ENCODE measurements at regions not wholly inside any gene's neighbourhood (a gene's known extent, or its start where the extent isn't known, plus 50 kb on each side); places are given as distances from the start of the nearest gene placed in this dataset.

- no peak for DNase-seq
Measured at GRCh38 chr2:228860601-228861285, 410.3 kb downstream of the PID1 start.

DNA sequence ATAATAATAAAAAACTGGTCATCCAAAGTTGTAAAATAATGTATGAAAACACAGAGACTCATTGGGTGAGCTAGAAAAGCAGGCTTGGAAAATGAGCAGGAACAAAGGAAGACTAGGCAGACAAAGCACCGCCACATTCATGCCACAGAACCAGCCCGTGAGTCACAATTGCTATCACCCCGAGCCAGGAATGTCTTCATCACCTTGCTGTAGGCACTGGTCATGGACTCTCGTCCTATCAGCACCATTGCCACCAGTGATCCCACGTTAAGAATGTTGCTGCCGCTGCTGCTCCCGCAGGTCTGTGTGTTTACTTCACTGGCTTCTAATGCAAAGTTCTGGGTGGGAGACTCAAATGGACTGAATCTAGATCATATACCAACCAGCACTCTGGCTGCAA is 417.9 kb downstream of the PID1 start:
- no peak for DNase-seq

DNA sequence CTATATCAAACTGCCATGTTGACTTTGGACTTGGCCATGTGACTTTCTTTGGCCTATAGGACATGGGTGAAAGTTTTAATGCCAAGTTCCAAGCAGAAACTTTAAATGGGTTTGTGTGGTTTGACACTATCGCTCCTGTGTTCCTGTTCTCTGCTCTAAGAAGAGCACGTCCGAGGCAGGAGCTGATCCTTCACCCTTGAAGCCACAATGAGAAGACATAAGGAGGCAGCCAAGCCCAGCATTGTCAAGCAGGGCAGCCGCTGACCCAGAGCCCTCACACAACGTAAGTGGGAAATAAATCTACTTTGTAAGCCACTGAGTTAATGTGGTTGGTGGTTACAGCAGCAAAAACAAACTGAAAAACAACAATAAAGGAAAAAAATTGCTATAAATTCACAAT is 422.4 kb downstream of the PID1 start:
- no peak for DNase-seq

GRCh38 chr2:228847684-228848083 is 423.4 kb downstream of the PID1 start:
- DNase-seq, result no peak

DNA sequence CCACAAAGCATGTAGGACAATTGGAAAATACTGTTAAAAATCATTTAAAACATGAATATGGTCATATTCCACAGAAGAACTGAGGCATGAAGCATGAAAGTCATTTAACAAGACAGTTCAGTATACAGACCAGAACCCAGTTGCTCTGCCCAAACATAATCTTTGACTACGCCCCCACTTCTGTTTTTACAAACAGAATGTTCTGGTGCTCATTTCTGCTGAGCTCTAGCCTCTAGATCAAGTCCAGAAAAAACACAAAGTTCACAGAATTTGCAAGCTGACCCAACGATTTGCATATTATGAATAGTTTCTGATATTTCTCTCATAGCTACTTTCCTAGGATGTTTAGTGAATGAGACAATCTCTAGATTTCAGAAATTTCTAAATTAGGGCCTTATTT is 424.9 kb downstream of the PID1 start:
- no peak for DNase-seq

DNA sequence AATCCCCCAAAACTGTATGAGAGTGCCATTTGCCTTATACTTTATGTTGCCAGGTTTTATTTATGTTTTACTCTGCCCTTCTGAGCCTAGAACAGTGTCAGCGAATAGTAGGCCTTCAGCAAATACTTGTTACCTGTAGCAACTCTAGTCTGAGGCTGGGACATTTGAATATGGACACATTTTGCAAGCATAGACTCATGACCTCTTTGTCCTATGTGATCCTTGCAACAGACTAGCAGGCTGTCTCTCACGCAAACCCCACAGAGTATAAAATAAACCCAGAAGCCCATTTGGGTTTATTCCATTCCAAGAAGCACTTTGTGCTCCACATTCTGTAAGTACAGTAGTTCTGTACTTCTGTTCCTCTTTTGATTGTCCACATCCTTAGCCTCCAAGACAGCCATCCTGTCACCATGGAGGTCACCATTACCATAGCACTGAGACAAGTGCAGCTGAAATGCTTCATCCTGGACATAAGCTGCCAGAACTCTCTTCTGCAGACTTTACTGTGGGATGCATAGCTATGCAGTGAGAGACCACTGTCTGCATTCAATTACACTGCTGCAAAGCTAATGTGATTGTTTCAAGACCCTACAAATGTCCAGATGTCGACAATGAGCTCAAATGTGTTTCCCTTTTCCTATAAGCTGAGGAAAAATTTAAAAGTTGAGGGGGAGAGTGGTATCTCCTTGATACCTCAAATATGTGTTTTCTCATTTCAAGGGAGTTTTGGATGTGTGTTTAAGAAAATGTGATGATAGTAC is 425.7 kb downstream of the PID1 start:
- DNase-seq, result no peak

GRCh38 chr2:228841877-228842276 is 429.2 kb downstream of the PID1 start:
- DNase-seq, result peak; percentile 35

GRCh38 chr2:228841475-228841874 is 429.6 kb downstream of the PID1 start:
- DNase-seq, result no peak

- no peak for DNase-seq
Measured at GRCh38 chr2:228840743-228841114, 430.4 kb downstream of the PID1 start.

DNA sequence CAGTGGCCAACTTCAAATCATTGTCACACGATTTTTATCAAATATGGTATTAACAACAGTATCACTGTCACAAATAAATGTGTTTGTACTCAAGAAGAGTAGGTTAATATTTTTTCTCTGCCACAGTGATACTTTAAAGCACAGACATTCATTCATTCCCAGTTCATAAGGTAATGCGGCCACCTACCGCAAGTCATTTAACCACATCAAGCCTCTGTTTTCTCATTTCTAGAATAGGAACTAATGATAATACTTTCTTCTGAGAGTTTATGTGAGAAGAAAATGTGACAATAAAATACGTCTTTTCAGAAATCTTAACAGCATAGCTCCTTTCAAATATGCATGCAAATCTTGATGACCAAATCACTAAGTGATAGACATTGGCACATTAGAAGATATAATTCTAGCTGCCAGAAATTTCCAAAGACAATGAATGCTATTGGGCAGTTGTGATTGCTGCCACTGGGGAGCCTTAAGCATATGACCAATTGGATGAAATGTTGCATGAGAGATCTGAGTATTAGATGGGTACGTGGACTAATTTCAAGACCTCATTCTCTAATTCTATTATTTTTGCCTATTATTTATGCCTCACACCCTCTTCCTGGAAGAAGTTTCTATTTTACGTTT is 430.9 kb downstream of the PID1 start:
- no peak for DNase-seq

DNA sequence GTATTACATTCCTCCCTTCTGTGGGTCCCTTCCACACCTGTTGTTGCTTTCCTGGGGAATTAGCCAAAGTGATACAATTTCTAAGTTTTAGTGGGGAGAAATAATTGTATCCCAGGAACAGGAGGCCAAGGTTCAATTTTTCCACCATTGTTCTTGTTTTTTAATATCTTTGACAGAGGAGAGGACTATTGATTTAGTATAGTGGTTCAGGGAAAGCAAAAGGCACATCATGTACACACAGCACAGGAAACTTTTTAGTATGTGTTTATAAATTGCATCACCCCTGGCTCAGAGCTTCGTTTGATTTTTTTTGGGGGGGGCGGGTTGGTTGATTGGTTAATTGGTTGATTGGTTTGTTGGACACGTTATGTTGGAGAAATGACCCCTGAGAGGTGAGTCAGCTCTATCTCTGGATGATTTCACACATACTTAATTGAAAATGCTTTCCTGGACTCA is 431.6 kb downstream of the PID1 start:
- no peak for DNase-seq

DNA sequence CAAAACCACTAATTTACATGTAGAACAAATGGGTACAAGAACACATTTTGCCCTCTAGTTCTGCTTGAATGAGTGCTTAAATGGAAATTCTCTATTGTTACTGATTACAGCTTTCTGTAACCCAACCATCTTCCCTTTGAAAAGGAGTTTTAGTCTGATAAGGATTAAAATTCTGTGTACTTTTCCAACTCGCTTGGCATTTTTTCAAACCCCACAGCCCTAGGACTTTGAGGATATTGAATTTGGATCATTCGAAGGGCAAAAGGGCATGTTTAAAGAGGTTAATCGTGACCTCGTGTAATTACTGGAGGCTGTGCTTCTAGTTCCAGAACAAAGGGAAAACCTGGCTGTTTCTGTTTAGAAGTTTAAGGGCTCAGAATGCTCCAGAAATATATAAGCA is 432.3 kb downstream of the PID1 start:
- peak; percentile 26 for DNase-seq

- DNase-seq, result no peak
Measured at GRCh38 chr2:228828397-228828796, 442.7 kb downstream of the PID1 start.

DNA sequence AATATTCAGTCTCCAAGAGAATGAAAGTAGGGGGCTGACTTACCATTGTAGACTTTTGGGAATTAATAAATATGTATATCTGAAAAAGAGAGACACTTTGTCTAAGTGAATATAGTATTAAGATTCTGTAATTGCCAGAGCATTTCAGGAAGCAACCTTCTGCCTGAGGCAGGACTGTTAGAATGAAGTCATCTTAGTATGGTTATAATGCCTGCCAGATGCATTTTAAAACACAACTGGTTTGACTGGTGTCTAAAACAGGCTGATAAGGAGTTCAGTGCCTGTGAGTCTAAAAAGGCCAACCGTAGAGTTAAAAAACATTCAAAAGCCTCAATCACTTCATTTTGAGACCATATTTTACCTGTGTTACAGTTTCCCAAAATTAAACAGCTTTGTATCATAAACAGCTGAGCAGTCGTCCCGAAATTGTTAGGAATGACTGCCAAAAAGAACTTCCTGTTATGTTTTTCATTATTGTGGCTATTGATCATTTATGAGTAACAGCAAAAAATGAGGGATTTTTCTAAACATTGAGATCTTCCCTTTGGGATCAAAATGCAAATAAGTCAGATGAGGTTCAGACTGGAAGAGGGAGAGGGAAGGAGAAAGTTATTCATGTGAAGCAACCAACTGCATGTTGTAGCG is 443.9 kb downstream of the PID1 start:
- DNase-seq, result no peak

DNA sequence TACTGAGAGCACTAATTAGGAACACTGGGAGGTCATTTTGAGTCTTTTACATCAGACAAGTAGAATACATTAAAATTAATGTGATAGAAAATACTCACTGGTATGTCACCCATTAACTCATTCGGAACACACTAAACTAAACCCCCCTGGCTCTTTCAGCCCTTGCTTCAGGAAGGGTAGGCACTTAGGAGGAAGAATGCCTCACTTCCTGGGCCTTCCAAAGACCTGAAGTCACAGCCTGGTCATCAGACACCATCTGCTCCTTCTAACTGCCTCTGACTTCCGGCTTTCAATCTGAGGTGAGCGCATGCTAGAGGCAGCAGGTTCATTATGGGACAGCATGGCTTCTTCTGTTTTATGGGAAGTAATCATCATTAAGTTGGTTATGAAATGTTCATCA is 451.4 kb downstream of the PID1 start:
- DNase-seq, result no peak

DNA sequence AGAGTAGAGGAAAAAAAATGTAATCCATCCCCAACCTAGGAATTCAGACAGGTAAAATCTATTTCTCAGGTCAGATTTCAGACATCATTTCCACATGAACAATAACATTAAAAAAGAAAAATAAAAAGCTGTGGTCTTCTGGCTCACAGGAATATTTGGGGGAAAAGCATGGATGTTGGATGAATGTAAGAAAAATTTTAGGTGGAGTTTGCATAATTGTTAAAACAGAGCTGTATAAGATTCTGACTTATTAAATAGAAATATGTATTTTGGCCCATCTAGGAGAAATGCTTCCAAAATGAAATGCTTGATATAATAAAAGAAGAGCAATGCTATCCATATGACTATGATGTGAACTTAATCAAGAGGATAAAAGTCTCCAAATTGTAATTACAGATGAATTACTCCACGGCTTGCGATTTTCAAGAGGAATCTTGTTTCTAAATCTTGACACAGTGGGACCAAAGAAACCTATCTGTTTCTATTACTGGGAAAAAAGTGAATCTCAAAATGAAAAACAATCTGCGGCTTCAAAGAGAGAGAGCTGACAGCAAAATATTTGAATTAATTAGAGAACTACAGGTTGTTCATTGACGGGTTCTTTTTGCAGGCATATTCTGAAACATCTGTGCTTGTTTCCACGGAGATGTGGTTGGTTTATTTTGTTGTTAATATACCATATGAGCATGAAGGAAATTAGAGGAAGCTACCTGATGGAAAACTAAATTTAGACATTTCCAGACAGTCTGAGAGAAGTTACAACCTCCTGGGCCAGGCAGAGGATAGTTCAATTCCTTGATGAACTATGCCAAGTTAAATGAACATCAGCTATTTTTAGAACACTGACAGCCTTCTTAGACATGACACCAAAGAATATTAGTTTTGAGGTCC is 468.7 kb downstream of the PID1 start:
- DNase-seq, result no peak

GRCh38 chr2:228801451-228801850 is 469.6 kb downstream of the PID1 start:
- DNase-seq, result no peak

DNA sequence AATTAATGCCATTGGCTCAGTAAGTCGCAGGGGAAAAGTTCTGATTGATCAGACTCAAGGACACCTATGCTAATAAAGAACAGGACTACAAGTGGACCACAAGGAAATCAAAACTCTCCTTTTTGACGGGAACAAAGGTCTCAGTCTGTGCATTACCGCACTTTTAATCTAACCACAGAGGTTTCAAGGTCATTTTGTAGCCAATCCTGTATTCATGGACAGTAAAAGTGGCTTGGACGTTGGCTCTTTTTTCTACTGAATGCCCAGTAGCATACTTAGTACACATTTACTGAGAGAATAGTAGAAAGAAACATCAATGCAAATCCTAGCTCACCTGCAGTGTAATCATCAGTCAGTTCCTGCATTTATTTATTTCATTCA is 471.9 kb downstream of the PID1 start:
- DNase-seq, result no peak

- DNase-seq, result no peak
Measured at GRCh38 chr2:228798458-228799207, 472.5 kb downstream of the PID1 start.

DNA sequence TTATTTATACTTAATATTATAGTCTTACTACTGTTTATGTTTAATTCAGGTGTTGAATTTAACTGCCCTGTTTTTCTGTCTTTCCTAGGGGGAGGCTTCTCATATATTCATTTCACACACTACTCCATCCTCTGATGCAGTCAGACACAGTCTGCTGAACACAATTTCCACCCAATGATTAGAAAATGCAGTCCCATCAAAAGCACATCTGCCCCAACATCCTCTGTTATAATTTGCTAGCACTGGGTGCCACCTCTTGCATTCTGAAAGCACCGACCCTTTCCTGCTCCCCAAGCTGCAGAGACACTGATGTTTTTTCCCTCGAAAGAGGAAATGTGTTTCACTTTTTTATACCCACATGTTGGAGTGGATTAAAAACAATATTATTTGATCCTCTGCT is 474.7 kb downstream of the PID1 start:
- DNase-seq, result no peak

- no peak for DNase-seq
Measured at GRCh38 chr2:228793116-228793515, 478.0 kb downstream of the PID1 start.

- DNase-seq, result no peak
Measured at GRCh38 chr2:228786901-228787300, 484.2 kb downstream of the PID1 start.

Data from NCI-H748 treated with DMSO at 0.1 percent for 48 hours (cell line).